ENCODE measurements at regions not wholly inside any gene's neighbourhood (a gene's known extent, or its start where the extent isn't known, plus 50 kb on each side); places are given as distances from the start of the nearest gene placed in this dataset.

DNA sequence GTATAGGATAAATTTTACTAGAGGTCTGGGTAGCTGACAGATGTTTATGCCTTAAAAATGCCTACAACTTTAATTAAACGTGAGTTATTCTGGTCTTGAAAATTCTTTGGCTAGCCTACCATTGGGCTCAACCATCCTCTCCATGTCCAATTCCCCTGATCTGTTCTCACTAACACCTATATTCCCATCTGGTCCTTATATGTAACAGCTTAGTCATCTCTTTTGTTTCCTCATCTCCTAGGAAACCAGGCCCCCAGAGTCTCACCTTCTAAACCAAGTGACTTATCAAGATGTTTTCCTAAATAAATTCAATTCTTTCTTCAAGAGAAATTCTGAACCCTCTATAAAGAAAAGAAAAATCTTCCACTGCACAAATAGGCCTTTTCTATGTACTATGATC, 148.5 kb downstream of the TTC32 start:
- intact Hi-C loops (cut with micrococcal nuclease), result no loop called here
- TF ChIP-seq, protein P1, sequence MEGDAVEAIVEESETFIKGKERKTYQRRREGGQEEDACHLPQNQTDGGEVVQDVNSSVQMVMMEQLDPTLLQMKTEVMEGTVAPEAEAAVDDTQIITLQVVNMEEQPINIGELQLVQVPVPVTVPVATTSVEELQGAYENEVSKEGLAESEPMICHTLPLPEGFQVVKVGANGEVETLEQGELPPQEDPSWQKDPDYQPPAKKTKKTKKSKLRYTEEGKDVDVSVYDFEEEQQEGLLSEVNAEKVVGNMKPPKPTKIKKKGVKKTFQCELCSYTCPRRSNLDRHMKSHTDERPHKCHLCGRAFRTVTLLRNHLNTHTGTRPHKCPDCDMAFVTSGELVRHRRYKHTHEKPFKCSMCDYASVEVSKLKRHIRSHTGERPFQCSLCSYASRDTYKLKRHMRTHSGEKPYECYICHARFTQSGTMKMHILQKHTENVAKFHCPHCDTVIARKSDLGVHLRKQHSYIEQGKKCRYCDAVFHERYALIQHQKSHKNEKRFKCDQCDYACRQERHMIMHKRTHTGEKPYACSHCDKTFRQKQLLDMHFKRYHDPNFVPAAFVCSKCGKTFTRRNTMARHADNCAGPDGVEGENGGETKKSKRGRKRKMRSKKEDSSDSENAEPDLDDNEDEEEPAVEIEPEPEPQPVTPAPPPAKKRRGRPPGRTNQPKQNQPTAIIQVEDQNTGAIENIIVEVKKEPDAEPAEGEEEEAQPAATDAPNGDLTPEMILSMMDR (IDR thresholded peaks at IDR 0.05), result no peak
- no peak for DNase-seq
- CTCF ChIA-PET, result no interaction called here
- no peaks in the 10 kb centered on the region for H3K9me3 Mint-ChIP-seq
- peaks cover 6% of the 10 kb centered on the region for H3K27me3 Mint-ChIP-seq
- no peak for ATAC-seq
- no peak overlapping the region for H3K27ac Mint-ChIP-seq
- no peaks in the 10 kb centered on the region for H3K4me1 Mint-ChIP-seq (ENCODE audit: low read depth)
- POLR2A ChIA-PET, result no interaction called here
- H3K4me3 Mint-ChIP-seq, result no peak overlapping the region
- H3K36me3 Mint-ChIP-seq (ENCODE audit: low read depth), result no peaks in the 10 kb centered on the region

DNA sequence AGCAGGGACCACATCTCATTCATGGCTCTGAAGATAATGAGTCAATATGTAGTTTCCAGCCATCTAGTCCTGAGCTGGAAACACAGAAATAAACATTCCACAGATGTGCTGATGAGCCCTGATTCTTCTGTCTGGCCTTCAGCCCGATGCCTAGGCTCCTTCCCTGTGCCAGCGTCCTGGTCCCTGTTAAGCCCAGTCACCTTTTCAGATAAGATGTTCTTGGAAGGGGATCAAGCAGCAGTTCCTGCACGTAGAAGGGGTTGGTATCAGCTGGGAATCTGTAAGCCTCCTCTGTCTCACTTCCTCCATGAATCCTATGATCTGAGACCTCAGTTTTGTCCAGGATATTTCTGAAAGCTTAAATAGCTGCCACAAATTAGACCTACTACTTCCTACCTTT, 149.3 kb downstream of the TTC32 start:
- no peak for DNase-seq
- Mint-ChIP-seq H3K27ac (no peak overlapping the region), H3K4me1 (ENCODE audit: low read depth) (no peaks in the 10 kb centered on the region), H3K36me3 (ENCODE audit: low read depth) (no peaks in the 10 kb centered on the region), H3K27me3 (peaks cover 6% of the 10 kb centered on the region), H3K4me3 (no peak overlapping the region), H3K9me3 (no peaks in the 10 kb centered on the region)
- intact Hi-C loops (cut with micrococcal nuclease), result no loop called here
- TF ChIP-seq, protein P1 (IDR thresholded peaks at IDR 0.05), result no peak
- no peak for ATAC-seq
- POLR2A ChIA-PET, result no interaction called here
- CTCF ChIA-PET, result no interaction called here

DNA sequence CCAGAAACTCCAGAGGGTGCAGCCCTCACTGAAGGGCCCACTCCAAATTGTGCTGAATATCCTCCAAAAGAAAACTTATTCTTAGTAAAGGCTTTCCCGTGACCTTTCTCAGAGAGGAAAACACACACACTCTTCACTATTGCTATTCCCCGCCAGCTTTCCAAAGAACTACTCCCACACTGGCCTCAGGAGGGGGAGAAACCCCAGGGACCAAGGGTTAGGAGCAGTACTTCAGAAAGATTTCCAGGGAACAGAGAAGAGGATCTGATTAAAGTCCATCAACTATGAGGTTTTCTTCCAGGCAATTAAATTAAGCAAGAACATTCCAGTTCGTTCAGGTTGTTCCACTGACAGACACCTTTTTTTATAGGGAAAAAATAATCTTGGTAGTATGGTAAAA, 150.2 kb downstream of the TTC32 start:
- TF ChIP-seq, protein P1 (IDR thresholded peaks at IDR 0.05), result no peak
- Mint-ChIP-seq H3K4me3 (no peak overlapping the region), H3K27ac (no peak overlapping the region), H3K4me1 (ENCODE audit: low read depth) (no peaks in the 10 kb centered on the region), H3K36me3 (ENCODE audit: low read depth) (no peaks in the 10 kb centered on the region), H3K9me3 (no peaks in the 10 kb centered on the region), H3K27me3 (peaks cover 3% of the 10 kb centered on the region)
- ChIA-PET CTCF (no interaction called here), POLR2A (no interaction called here)
- DNase-seq (no peak), ATAC-seq (no peak)
- intact Hi-C loops (cut with micrococcal nuclease), result no loop called here

DNA sequence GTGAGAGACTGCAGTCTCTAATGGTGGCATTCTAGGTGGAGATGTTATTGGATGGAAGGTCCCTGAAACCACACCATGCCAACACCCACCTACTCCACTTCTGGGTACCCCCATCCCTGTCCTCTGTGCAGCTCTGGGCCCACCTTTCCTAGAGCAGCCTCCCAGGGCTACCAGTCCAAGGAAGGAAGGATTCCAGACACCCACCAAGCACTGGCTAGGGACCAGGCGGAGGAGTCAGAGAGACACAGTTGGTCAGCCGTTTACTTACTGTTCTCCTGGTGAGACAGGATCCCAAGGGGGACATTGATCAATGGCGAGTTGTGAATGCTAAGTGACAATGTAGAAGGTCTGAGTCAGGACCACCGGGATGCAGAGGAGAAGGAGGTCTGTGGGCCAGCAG, 151.6 kb downstream of the TTC32 start:
- Mint-ChIP-seq H3K27me3 (peaks cover 3% of the 10 kb centered on the region), H3K27ac (no peak overlapping the region), H3K9me3 (no peaks in the 10 kb centered on the region), H3K4me3 (no peak overlapping the region), H3K4me1 (ENCODE audit: low read depth) (no peaks in the 10 kb centered on the region), H3K36me3 (ENCODE audit: low read depth) (no peaks in the 10 kb centered on the region)
- TF ChIP-seq, protein P1 (IDR thresholded peaks at IDR 0.05), result no peak
- ATAC-seq (no peak), DNase-seq (no peak)
- intact Hi-C loops (cut with micrococcal nuclease), result no loop called here
- ChIA-PET POLR2A (interaction anchor here (0.7 kb wide), 1 partner anchor 40 kb away, joined by 3 read pairs; no protein-coding TSS in a partner anchor), CTCF (no interaction called here)

DNA sequence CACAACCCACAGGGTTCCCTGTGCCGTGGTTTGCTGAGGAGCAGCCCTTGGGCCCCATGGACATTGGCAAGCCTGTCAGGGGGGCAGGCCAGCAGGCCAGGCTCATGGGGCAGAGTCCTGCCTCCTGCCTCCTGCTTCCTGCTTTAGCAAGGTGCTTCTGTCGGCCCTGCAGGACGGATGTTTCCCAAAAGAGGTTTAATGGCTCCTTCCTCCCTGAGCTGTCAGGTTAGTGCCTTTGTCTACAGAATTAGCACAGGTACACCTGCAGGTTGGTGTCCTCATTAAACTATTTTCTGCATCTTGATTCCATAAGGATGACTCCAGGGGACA, 152.3 kb downstream of the TTC32 start:
- no peak for DNase-seq
- Mint-ChIP-seq H3K27me3 (peaks cover 3% of the 10 kb centered on the region), H3K4me1 (ENCODE audit: low read depth) (no peaks in the 10 kb centered on the region), H3K27ac (no peak overlapping the region), H3K4me3 (no peak overlapping the region), H3K9me3 (no peaks in the 10 kb centered on the region), H3K36me3 (ENCODE audit: low read depth) (no peaks in the 10 kb centered on the region)
- ChIA-PET POLR2A (interaction anchor here (0.7 kb wide), 1 partner anchor 39 kb away, joined by 3 read pairs; no protein-coding TSS in a partner anchor), CTCF (no interaction called here)
- TF ChIP-seq, protein P1 (IDR thresholded peaks at IDR 0.05), result no peak
- intact Hi-C loops (cut with micrococcal nuclease), result no loop called here
- no peak for ATAC-seq
